PC-3 (cell line): ENCODE measurements at regions not wholly inside any gene's neighbourhood (a gene's known extent, or its start where the extent isn't known, plus 50 kb on each side); places are given as distances from the start of the nearest gene placed in this dataset.
A peak's percentile ranks its signal among the peaks of the same experiment; 100 is the strongest.

Source experiments
- ATAC-seq: fragments of 200-7000 bp; cut with Tn5 transposase; 2 replicates; pipeline ENCODE4 v1.9.1; 2020; ENCODE audit warnings: mild to moderate bottlenecking, moderate library complexity
- BruUV-seq: library from RNA; stranded (reverse); fragments of 400-500 nt; replicated peaks from 2 replicates; lab custom pipeline; 2021; lab: Mats Ljungman, UMichigan
- CTCF ChIA-PET: fragments of 300-600 bp; sonication (Branson Sonifier 250); formaldehyde crosslinking; loops from one replicate; lab custom pipeline; 2022; ENCODE audit warnings: antibody characterized with exemption; lab: Charles Lee
- POLR2A ChIA-PET: fragments of 300-600 bp; sonication (Branson Sonifier 250); formaldehyde crosslinking; loops from one replicate; lab custom pipeline; 2022; ENCODE audit warnings: antibody characterized with exemption; ENCODE audit not compliant: unreplicated experiment; lab: Charles Lee
- DNase-seq: peaks from one replicate; pipeline ENCODE4 v3.0.0-alpha.2; 2015
- H2AFZ ChIP-seq: fragments of 300-600 bp; sonication (generic); 2 replicates; pipeline ENCODE4 v1.6.0; 2016; ENCODE audit warnings: antibody characterized with exemption, low read length
- H3F3A ChIP-seq: fragments of 300-600 bp; sonication (generic); one replicate; pipeline ENCODE4 v1.6.0; 2017; ENCODE audit warnings: antibody characterized with exemption, low read length, control low read depth, mild to moderate bottlenecking; ENCODE audit not compliant: unreplicated experiment
- H3K27ac ChIP-seq: fragments of 300-600 bp; sonication (generic); 2 replicates; pipeline ENCODE4 v1.5.1; 2016; ENCODE audit warnings: mild to moderate bottlenecking, low read length
- H3K27me3 ChIP-seq: fragments of 300-600 bp; sonication (generic); 2 replicates; pipeline ENCODE4 v1.6.1; 2016; ENCODE audit warnings: low read length, mixed read lengths
- H3K36me3 ChIP-seq: fragments of 300-600 bp; sonication (generic); 2 replicates; pipeline ENCODE4 v1.6.1; 2016; ENCODE audit warnings: low read depth, mixed run types, low read length, mixed read lengths
- H3K4me1 ChIP-seq: fragments of 300-600 bp; sonication (generic); 2 replicates; pipeline ENCODE4 v1.5.1; 2016; ENCODE audit warnings: low read length; ENCODE audit not compliant: insufficient read depth
- H3K4me2 ChIP-seq: fragments of 300-600 bp; sonication (generic); 2 replicates; pipeline ENCODE4 v1.6.0; 2016; ENCODE audit warnings: low read length
- H3K4me3 ChIP-seq: fragments of 300-600 bp; sonication (generic); 2 replicates; pipeline ENCODE4 v1.5.1; 2016; ENCODE audit warnings: mild to moderate bottlenecking, low read length, mixed read lengths
- H3K79me2 ChIP-seq: fragments of 300-600 bp; sonication (generic); 2 replicates; pipeline ENCODE4 v1.6.1; 2017; ENCODE audit warnings: low read length, mixed read lengths
- H3K9ac ChIP-seq: fragments of 300-600 bp; sonication (generic); 2 replicates; pipeline ENCODE4 v1.6.0; 2016; ENCODE audit warnings: mild to moderate bottlenecking, low read length
- H3K9me2 ChIP-seq: fragments of 300-600 bp; sonication (generic); replicated peaks from 2 replicates; pipeline ENCODE4 v1.6.1; 2016; ENCODE audit warnings: mixed run types, low read length, mixed read lengths
- H3K9me3 ChIP-seq: fragments of 300-600 bp; sonication (generic); 2 replicates; pipeline ENCODE4 v1.6.1; 2016; ENCODE audit warnings: low read length, mixed read lengths
- H4K20me1 ChIP-seq: fragments of 300-600 bp; sonication (generic); 2 replicates; pipeline ENCODE4 v1.6.1; 2016; ENCODE audit warnings: low read length, mixed read lengths
- CTCF ChIP-seq: fragments of 300-600 bp; sonication (generic); conservative IDR thresholded peaks from 2 replicates; pipeline ENCODE4 v1.5.1; 2017; ENCODE audit warnings: antibody characterized with exemption, low read depth, mild to moderate bottlenecking, low read length
- EZH2 ChIP-seq: fragments of 300-600 bp; sonication (generic); IDR thresholded peaks from one replicate; pipeline ENCODE4 v1.6.1; 2017; ENCODE audit warnings: antibody characterized with exemption, mild to moderate bottlenecking, low read length; ENCODE audit not compliant: unreplicated experiment
- EZH2phosphoT487 ChIP-seq: fragments of 300-600 bp; sonication (generic); IDR thresholded peaks from 2 replicates; pipeline ENCODE4 v1.6.1; 2018; ENCODE audit warnings: mild to moderate bottlenecking, antibody characterized with exemption, low read length, borderline replicate concordance
- intact Hi-C: fragments of 100-400 bp; cut with micrococcal nuclease; formaldehyde crosslinking; loops from 2 replicates; pipeline ENCODE4 v1.9.0; 2023

GRCh38 chr21:41677671-41678015 is 89.2 kb downstream of the RIPK4 start:
- DNase-seq, result peak; percentile 77
- Histone ChIP-seq H3K9me3 (no peaks in the 10 kb centered on the region), H3K27ac (peak overlapping the region; percentile 98), H3F3A (peaks cover 12% of the 10 kb centered on the region), H3K4me2 (peak overlapping the region; percentile 87), H3K27me3 (no peaks in the 10 kb centered on the region), H3K4me3 (peak overlapping the region; percentile 59; the same call in 1 of the 2 replicates), H3K36me3 (no peaks in the 10 kb centered on the region), H3K4me1 (peaks cover 56% of the 10 kb centered on the region), H4K20me1 (no peaks in the 10 kb centered on the region), H3K79me2 (peaks cover 12% of the 10 kb centered on the region; the same call in 1 of the 2 replicates), H3K9ac (peak overlapping the region; percentile 92), H3K9me2 (no peaks in the 10 kb centered on the region), H2AFZ (peak overlapping the region; percentile 26)
- intact Hi-C loops, result loop anchor here (1.0 to 10.0 kb wide), 6 partner anchors 35 to 173 kb away; partner anchors contain the start of gene TMPRSS2
- no TSS peak for BruUV-seq
- POLR2A ChIA-PET, result interaction anchor here (0.6 to 1.9 kb wide), 7 partner anchors 36 to 109 kb away, joined by 3 to 25 read pairs (median 9); no protein-coding TSS in a partner anchor
- ATAC-seq, result peak; percentile 39
- no peak for TF ChIP-seq CTCF
- TF ChIP-seq EZH2phosphoT487, result no peak
- no peak for TF ChIP-seq EZH2
- CTCF ChIA-PET, result interaction anchor here (0.7 to 1.3 kb wide), 6 partner anchors 31 to 91 kb away, joined by 3 to 12 read pairs (median 3); no protein-coding TSS in a partner anchor

GRCh38 chr21:41676198-41676597 is 90.7 kb downstream of the RIPK4 start:
- Histone ChIP-seq H3K36me3 (no peaks in the 10 kb centered on the region), H4K20me1 (no peaks in the 10 kb centered on the region), H3K27ac (no peak overlapping the region; the same call in 1 of the 2 replicates), H3K9me2 (no peaks in the 10 kb centered on the region), H2AFZ (no peak overlapping the region), H3K9me3 (no peaks in the 10 kb centered on the region), H3K4me2 (no peak overlapping the region), H3K9ac (no peak overlapping the region), H3F3A (peaks cover 12% of the 10 kb centered on the region), H3K27me3 (no peaks in the 10 kb centered on the region), H3K79me2 (peaks cover 12% of the 10 kb centered on the region; the same call in 1 of the 2 replicates), H3K4me1 (peaks cover 45% of the 10 kb centered on the region), H3K4me3 (no peak overlapping the region)
- POLR2A ChIA-PET, result interaction anchor here (0.7 kb wide), 1 partner anchor 26 kb away, joined by 3 read pairs; no protein-coding TSS in a partner anchor
- intact Hi-C loops, result loop anchor here (10.0 kb wide), 1 partner anchor 171 kb away; the partner anchor contains the start of gene TMPRSS2
- TF ChIP-seq EZH2 (no peak), EZH2phosphoT487 (no peak), CTCF (no peak)
- no TSS peak for BruUV-seq
- no peak for ATAC-seq
- CTCF ChIA-PET, result interaction anchor here (1.1 kb wide), 1 partner anchor 64 kb away, joined by 5 read pairs; no protein-coding TSS in a partner anchor
- no peak for DNase-seq

DNA sequence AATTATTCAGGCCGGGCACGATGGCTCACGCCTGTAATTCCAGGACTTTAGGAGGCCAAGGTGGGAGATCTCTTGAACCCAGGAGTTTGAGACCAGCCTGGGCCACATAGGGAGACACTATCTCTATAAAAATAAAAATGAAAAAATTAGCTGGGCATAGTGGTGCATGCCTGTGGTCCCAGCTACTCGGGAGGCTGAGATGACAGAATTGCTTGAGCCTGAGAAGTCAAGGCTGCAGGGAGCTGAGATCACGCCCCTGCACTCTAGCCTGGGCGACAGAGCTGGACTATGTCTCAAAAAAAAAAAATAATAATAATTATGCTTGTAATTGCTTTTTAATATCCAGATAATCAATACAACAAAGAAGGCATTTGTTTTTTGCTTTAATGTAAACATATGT is 91.3 kb downstream of the RIPK4 start:
- TF ChIP-seq EZH2, result no peak
- TF ChIP-seq CTCF, result no peak
- TF ChIP-seq EZH2phosphoT487, result no peak
- Histone ChIP-seq H3F3A (peaks cover 12% of the 10 kb centered on the region), H3K36me3 (no peaks in the 10 kb centered on the region), H3K27ac (no peak overlapping the region), H3K9me3 (no peaks in the 10 kb centered on the region), H3K4me2 (no peak overlapping the region), H3K9ac (no peak overlapping the region), H3K9me2 (no peaks in the 10 kb centered on the region), H3K4me1 (peaks cover 40% of the 10 kb centered on the region), H4K20me1 (no peaks in the 10 kb centered on the region), H3K4me3 (no peak overlapping the region), H2AFZ (no peak overlapping the region), H3K27me3 (no peaks in the 10 kb centered on the region), H3K79me2 (peaks cover 8% of the 10 kb centered on the region; the same call in 1 of the 2 replicates)
- ChIA-PET CTCF (interaction anchor here (0.6 to 1.1 kb wide), 2 partner anchors 63 to 73 kb away, joined by 4 to 5 read pairs; no protein-coding TSS in a partner anchor), POLR2A (no interaction called here)
- ATAC-seq (no peak), DNase-seq (no peak)
- intact Hi-C loops, result loop anchor here (10.0 kb wide), 1 partner anchor 171 kb away; the partner anchor contains the start of gene TMPRSS2
- BruUV-seq, result no TSS peak
